Loucy (cell line): ENCODE measurements at regions not wholly inside any gene's neighbourhood (a gene's known extent, or its start where the extent isn't known, plus 50 kb on each side); places are given as distances from the start of the nearest gene placed in this dataset.

Experiments used
- H2AFZ ChIP-seq: fragments of 200-600 bp; sonication (generic); 2 replicates; pipeline ENCODE4 v1.6.0; 2016; ENCODE audit warnings: antibody characterized with exemption, mild to moderate bottlenecking, low read length, moderate library complexity
- H3F3A ChIP-seq: fragments of 200-600 bp; 2 replicates; pipeline ENCODE4 v1.6.0; 2016; ENCODE audit warnings: antibody characterized with exemption, low read depth, mild to moderate bottlenecking
- H3K27me3 ChIP-seq: fragments of 200-600 bp; sonication (generic); 2 replicates; pipeline ENCODE4 v1.6.1; 2014; ENCODE audit warnings: low read length, mild to moderate bottlenecking; ENCODE audit not compliant: insufficient read depth, poor library complexity, severe bottlenecking
- H3K36me3 ChIP-seq: fragments of 200-600 bp; sonication (generic); 2 replicates; pipeline ENCODE4 v1.6.1; 2016; ENCODE audit warnings: low read length; ENCODE audit not compliant: insufficient read depth
- H3K4me1 ChIP-seq: fragments of 200-600 bp; sonication (generic); 2 replicates; pipeline ENCODE4 v1.5.1; 2014; ENCODE audit warnings: low read length, mild to moderate bottlenecking; ENCODE audit not compliant: insufficient read depth, poor library complexity, severe bottlenecking
- H3K4me2 ChIP-seq: fragments of 200-600 bp; sonication (generic); 2 replicates; pipeline ENCODE4 v1.6.0; 2014; ENCODE audit warnings: antibody characterized with exemption, low read length, low read depth, mild to moderate bottlenecking; ENCODE audit not compliant: poor library complexity, severe bottlenecking
- H3K4me3 ChIP-seq: fragments of 200-600 bp; sonication (generic); 2 replicates; pipeline ENCODE4 v1.5.1; 2014; ENCODE audit warnings: low read length, mild to moderate bottlenecking, mixed read lengths; ENCODE audit not compliant: poor library complexity, severe bottlenecking
- H3K79me2 ChIP-seq: fragments of 200-600 bp; sonication (generic); 2 replicates; pipeline ENCODE4 v1.6.1; 2014; ENCODE audit warnings: low read length; ENCODE audit not compliant: insufficient read depth
- H3K9ac ChIP-seq: fragments of 200-600 bp; sonication (generic); 2 replicates; pipeline ENCODE4 v1.6.0; 2014; ENCODE audit warnings: mild to moderate bottlenecking, low read depth, low read length, moderate library complexity; ENCODE audit not compliant: poor library complexity, severe bottlenecking
- H3K9me2 ChIP-seq: fragments of 200-600 bp; sonication (generic); replicated peaks from 2 replicates; pipeline ENCODE4 v1.6.1; 2016; ENCODE audit warnings: low read depth, low read length, mixed read lengths
- H3K9me3 ChIP-seq: fragments of 200-600 bp; sonication (generic); 2 replicates; pipeline ENCODE4 v1.6.1; 2014; ENCODE audit warnings: mild to moderate bottlenecking, antibody characterized with exemption, low read length, low read depth; ENCODE audit not compliant: insufficient read depth
- H4K20me1 ChIP-seq: fragments of 200-600 bp; sonication (generic); 2 replicates; pipeline ENCODE4 v1.6.0; 2014; ENCODE audit warnings: antibody characterized with exemption, low read length, mild to moderate bottlenecking; ENCODE audit not compliant: insufficient read depth, poor library complexity, severe bottlenecking
- CTCF ChIP-seq: fragments of 200-600 bp; sonication (generic); conservative IDR thresholded peaks from 2 replicates; pipeline ENCODE4 v1.5.1; 2014; ENCODE audit warnings: mild to moderate bottlenecking, antibody characterized with exemption, low read length
- EZH2phosphoT487 ChIP-seq: fragments of 200-600 bp; IDR thresholded peaks from 2 replicates; pipeline ENCODE4 v1.6.1; 2018; ENCODE audit warnings: antibody characterized with exemption, mild to moderate bottlenecking, moderate library complexity, borderline replicate concordance

- Histone ChIP-seq H3K9me2 (no peaks in the 10 kb centered on the region), H3K27me3 (no peaks in the 10 kb centered on the region)
- TF ChIP-seq EZH2phosphoT487 (no peak), CTCF (no peak)
These were observed 82.5 kb upstream of the UBAC2 start for GRCh38 chr13:99118179-99118578.

GRCh38 chr13:99119656-99120055, 81.0 kb upstream of the UBAC2 start:
- H2AFZ ChIP-seq, result no peak overlapping the region
- no peaks in the 10 kb centered on the region for H4K20me1 ChIP-seq
- no peak overlapping the region for H3K4me3 ChIP-seq
- no peak overlapping the region for H3K4me2 ChIP-seq
- TF ChIP-seq CTCF (no peak), EZH2phosphoT487 (no peak)
- H3K9me3 ChIP-seq, result peaks cover 4% of the 10 kb centered on the region; the same call in 1 of the 2 replicates
- no peaks in the 10 kb centered on the region for H3K36me3 ChIP-seq
- no peaks in the 10 kb centered on the region for H3K9me2 ChIP-seq
- H3K27me3 ChIP-seq, result no peaks in the 10 kb centered on the region
- H3K4me1 ChIP-seq, result peaks cover 20% of the 10 kb centered on the region
- no peaks in the 10 kb centered on the region for H3F3A ChIP-seq
- no peak overlapping the region for H3K9ac ChIP-seq
- H3K79me2 ChIP-seq, result no peaks in the 10 kb centered on the region

More at GRCh38 chr13:99118179-99118578, 82.5 kb upstream of the UBAC2 start:
- H2AFZ ChIP-seq, result no peak overlapping the region
- H3K9me3 ChIP-seq, result peaks cover 4% of the 10 kb centered on the region; the same call in 1 of the 2 replicates
- H3K79me2 ChIP-seq, result no peaks in the 10 kb centered on the region
- no peak overlapping the region for H3K9ac ChIP-seq
- no peak overlapping the region for H3K4me3 ChIP-seq
- no peaks in the 10 kb centered on the region for H3F3A ChIP-seq
- peaks cover 6% of the 10 kb centered on the region for H3K4me1 ChIP-seq
- no peaks in the 10 kb centered on the region for H3K36me3 ChIP-seq
- H3K4me2 ChIP-seq, result no peak overlapping the region
- no peaks in the 10 kb centered on the region for H4K20me1 ChIP-seq

GRCh38 chr13:99120751-99121150, 79.9 kb upstream of the UBAC2 start:
- Histone ChIP-seq H4K20me1 (no peaks in the 10 kb centered on the region), H3K9me3 (no peaks in the 10 kb centered on the region), H3K4me1 (peaks cover 29% of the 10 kb centered on the region), H3K27me3 (no peaks in the 10 kb centered on the region), H2AFZ (no peak overlapping the region), H3K4me3 (no peak overlapping the region), H3K9ac (no peak overlapping the region), H3K4me2 (no peak overlapping the region), H3K36me3 (no peaks in the 10 kb centered on the region), H3F3A (no peaks in the 10 kb centered on the region), H3K79me2 (no peaks in the 10 kb centered on the region), H3K9me2 (no peaks in the 10 kb centered on the region)
- no peak for TF ChIP-seq CTCF
- TF ChIP-seq EZH2phosphoT487, result no peak
